Neural progenitor cell (in vitro differentiated cells): ENCODE measurements at regions not wholly inside any gene's neighbourhood (a gene's known extent, or its start where the extent isn't known, plus 50 kb on each side); places are given as distances from the start of the nearest gene placed in this dataset.

ENCODE experiments used
- EZH2 ChIP-seq: fragments of 200-600 bp; sonication (generic); IDR thresholded peaks from 2 replicates; pipeline ENCODE4 v1.6.1; 2017; ENCODE audit warnings: antibody characterized with exemption, mild to moderate bottlenecking, moderate library complexity
- TF ChIP-seq, protein P1 (sequence below): fragments of 200-600 bp; sonication (generic); IDR thresholded peaks from 2 replicates; pipeline ENCODE4 v1.5.1; 2017; ENCODE audit warnings: antibody characterized with exemption, mild to moderate bottlenecking

DNA sequence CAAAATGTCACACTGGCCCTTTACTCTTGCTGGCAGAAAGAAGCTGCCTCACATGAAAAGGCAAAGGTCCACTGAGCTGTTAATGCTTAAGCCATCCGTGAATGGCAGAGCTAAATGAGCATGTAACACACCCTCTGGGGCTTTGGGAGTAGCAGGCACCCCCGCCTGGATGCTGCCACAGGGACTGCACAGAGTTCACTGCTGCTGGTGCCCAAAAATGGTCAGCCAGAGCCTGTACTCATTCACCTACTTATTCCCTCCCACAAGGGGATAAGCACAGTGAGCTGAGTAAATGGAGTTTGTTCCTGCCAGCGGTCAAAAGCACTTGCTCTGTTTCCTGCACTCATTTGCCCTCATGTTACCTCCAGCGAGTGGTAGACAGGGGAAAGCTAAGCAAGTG, 374.0 kb upstream of the STEAP1 start:
- TF ChIP-seq EZH2: no peak
- TF ChIP-seq, protein P1, sequence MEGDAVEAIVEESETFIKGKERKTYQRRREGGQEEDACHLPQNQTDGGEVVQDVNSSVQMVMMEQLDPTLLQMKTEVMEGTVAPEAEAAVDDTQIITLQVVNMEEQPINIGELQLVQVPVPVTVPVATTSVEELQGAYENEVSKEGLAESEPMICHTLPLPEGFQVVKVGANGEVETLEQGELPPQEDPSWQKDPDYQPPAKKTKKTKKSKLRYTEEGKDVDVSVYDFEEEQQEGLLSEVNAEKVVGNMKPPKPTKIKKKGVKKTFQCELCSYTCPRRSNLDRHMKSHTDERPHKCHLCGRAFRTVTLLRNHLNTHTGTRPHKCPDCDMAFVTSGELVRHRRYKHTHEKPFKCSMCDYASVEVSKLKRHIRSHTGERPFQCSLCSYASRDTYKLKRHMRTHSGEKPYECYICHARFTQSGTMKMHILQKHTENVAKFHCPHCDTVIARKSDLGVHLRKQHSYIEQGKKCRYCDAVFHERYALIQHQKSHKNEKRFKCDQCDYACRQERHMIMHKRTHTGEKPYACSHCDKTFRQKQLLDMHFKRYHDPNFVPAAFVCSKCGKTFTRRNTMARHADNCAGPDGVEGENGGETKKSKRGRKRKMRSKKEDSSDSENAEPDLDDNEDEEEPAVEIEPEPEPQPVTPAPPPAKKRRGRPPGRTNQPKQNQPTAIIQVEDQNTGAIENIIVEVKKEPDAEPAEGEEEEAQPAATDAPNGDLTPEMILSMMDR: no peak
